ENCODE measurements at regions not wholly inside any gene's neighbourhood (a gene's known extent, or its start where the extent isn't known, plus 50 kb on each side); places are given as distances from the start of the nearest gene placed in this dataset.

GRCh38 chr2:157053876-157054275 lies 203.6 kb upstream of the GALNT5 start:
- Histone ChIP-seq H3K27me3 (no peaks in the 10 kb centered on the region), H3K4me3 (no peak overlapping the region), H3K36me3 (replicated peaks in 1 of 2) (no peaks in the 10 kb centered on the region), H3K9me3 (replicated peaks in 1 of 3) (no peaks in the 10 kb centered on the region), H3K27ac (no peak overlapping the region), H3K4me1 (replicated peaks in 1 of 2) (peaks cover 0 to 14% of the 10 kb centered on the region in 2 donors)
- 74 to 94% (median 91%) methylated on average over 1 of the region's 1 CpG for WGBS, 4 donors
- no peak for TF ChIP-seq CTCF (IDR thresholded peaks at IDR 0.05)
- no peak for TF ChIP-seq POLR2A (IDR thresholded peaks at IDR 0.05)
- DNase-seq, result no peak
- intact Hi-C loops (cut with DNase I), result no loop called here

- Histone ChIP-seq H3K4me3 (peak overlapping the region in 1 of 4 donors; percentile 47), H3K4me1 (replicated peaks in 1 of 2) (peaks cover 0 to 14% of the 10 kb centered on the region in 2 donors), H3K27ac (peak overlapping the region in 4 of 5 donors; percentile 66 to 84 (median 72)), H3K36me3 (replicated peaks in 1 of 2) (no peaks in the 10 kb centered on the region), H3K27me3 (no peaks in the 10 kb centered on the region), H3K9me3 (replicated peaks in 1 of 3) (no peaks in the 10 kb centered on the region)
- intact Hi-C loops (cut with DNase I), result no loop called here
- WGBS, 4 donors, result 7 to 14% (median 8%) methylated on average over 2 of the region's 2 CpGs
- peak in 1 of 7 donors; percentile 7 for DNase-seq
- no peak for TF ChIP-seq POLR2A (IDR thresholded peaks at IDR 0.05)
- peak; percentile 44 to 73 (median 60) for TF ChIP-seq CTCF (IDR thresholded peaks at IDR 0.05)
Measured at GRCh38 chr2:157055660-157056199, 201.8 kb upstream of the GALNT5 start.

GRCh38 chr2:157056200-157056676 lies 201.3 kb upstream of the GALNT5 start:
- peak overlapping the region in 1 of 4 donors; percentile 47 for H3K4me3 ChIP-seq
- peaks cover 0 to 14% of the 10 kb centered on the region in 2 donors for H3K4me1 ChIP-seq (replicated peaks in 1 of 2)
- 7 to 19% (median 9%) methylated on average over 1 of the region's 1 CpG for WGBS, 4 donors
- peak; percentile 23 to 65 (median 45) for DNase-seq
- intact Hi-C loops (cut with DNase I), result no loop called here
- no peaks in the 10 kb centered on the region for H3K9me3 ChIP-seq (replicated peaks in 1 of 3)
- H3K27me3 ChIP-seq, result no peaks in the 10 kb centered on the region
- peak overlapping the region in 4 of 5 donors; percentile 66 to 84 (median 72) for H3K27ac ChIP-seq
- H3K36me3 ChIP-seq (replicated peaks in 1 of 2), result no peaks in the 10 kb centered on the region
- TF ChIP-seq POLR2A (IDR thresholded peaks at IDR 0.05) (peak in 1 of 2 donors; percentile 27), CTCF (IDR thresholded peaks at IDR 0.05) (no peak)

GRCh38 chr2:157058161-157058560 lies 199.3 kb upstream of the GALNT5 start:
- Histone ChIP-seq H3K27ac (no peak overlapping the region), H3K27me3 (no peaks in the 10 kb centered on the region), H3K9me3 (replicated peaks in 1 of 3) (no peaks in the 10 kb centered on the region), H3K4me1 (replicated peaks in 1 of 2) (peaks cover 0 to 14% of the 10 kb centered on the region in 2 donors), H3K36me3 (replicated peaks in 1 of 2) (no peaks in the 10 kb centered on the region), H3K4me3 (no peak overlapping the region)
- intact Hi-C loops (cut with DNase I), result no loop called here
- no peak for DNase-seq
- 90 to 98% (median 93%) methylated on average over 2 of the region's 2 CpGs for WGBS, 4 donors
- no peak for TF ChIP-seq CTCF (IDR thresholded peaks at IDR 0.05)
- no peak for TF ChIP-seq POLR2A (IDR thresholded peaks at IDR 0.05)

Data from adrenal gland (tissue), 9 donors.